HUDEP-2 (cell line): ENCODE measurements at regions not wholly inside any gene's neighbourhood (a gene's known extent, or its start where the extent isn't known, plus 50 kb on each side); places are given as distances from the start of the nearest gene placed in this dataset.
"Not testable (repeated sequence)": the region's sequence is repeated elsewhere in the genome, so short reads cannot be mapped to it uniquely, and the experiment has no call there.

Experiments
- DNase-seq, 76 experiments: peaks; one replicate each; lab custom pipeline; 2025; ENCODE audit not compliant: unreplicated experiment in 76 of 76; lab: John Stamatoyannopoulos, UW

DNA sequence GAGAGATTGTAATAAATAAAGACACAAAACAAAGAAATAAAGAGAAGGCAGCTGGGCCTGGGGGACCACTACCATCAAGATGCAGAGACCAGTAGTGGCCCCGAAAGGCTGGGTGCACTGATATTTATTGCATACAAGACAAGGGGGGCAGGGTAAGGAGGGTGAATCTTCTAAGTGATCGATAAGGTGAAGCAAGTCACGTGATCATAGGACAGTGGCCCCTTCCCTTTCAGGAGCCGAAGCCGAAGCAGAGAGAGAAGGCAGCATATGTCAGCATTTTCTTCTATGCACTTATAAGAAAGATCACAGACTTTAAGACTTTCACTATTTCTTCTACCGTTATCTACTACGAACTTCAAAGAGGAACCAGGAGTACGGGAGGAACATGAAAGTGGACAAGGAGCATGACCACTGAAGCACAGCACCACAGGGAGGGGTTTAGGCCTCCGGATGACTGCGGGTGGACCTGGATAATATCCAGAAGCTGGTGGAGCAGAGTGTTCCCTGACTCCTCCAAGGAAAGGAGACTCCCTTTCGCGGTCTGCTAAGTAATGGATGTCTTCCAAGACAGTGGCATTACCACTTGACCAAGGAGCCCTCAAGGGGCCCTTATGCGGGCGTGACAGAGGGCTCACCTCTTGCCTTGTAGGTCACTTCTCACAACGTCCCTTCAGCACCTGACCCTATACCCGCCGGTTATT lies 126.4 kb downstream of the RBM46 start:
- not testable (repeated sequence) for DNase-seq

DNA sequence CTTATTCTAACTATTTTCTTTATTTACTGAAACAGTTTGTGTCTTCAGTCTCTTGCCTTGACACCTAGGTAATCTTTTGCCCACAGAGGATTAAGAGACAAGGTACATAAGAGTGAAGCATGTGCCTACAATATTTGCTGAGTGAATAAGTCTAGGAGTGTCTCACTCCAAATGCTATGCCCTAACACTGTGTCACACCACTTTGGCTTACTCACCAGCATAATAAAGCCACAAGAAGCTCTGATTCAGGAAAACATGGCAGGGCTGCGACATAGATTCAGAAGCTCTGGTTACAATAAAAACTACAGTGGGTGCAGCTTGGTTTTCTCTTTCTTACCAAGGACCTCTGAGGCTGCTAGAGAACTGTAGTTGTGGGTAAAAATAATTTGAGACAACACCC lies 127.1 kb downstream of the RBM46 start:
- DNase-seq = no peak

DNA sequence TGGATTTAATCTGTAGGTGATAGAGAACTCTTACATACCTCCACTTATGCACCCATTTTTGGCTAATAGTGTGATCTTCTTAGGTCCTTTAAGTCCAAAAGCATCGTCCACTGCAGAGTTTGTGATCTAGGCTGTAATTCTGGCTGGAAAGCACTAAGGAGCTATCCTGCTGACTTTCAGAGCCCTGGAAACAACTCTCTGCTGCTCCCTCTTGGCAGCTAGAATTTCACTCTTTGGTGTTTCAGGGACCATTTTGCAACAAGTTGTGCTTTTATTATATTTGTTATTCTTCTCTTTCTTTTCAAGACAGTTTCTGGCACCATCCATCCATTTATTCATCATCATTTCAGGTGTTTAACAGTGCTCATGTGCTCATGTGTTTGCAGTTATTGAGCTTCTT lies 130.0 kb downstream of the RBM46 start:
- DNase-seq = peak in 1 of 76 experiments; percentile 4

DNA sequence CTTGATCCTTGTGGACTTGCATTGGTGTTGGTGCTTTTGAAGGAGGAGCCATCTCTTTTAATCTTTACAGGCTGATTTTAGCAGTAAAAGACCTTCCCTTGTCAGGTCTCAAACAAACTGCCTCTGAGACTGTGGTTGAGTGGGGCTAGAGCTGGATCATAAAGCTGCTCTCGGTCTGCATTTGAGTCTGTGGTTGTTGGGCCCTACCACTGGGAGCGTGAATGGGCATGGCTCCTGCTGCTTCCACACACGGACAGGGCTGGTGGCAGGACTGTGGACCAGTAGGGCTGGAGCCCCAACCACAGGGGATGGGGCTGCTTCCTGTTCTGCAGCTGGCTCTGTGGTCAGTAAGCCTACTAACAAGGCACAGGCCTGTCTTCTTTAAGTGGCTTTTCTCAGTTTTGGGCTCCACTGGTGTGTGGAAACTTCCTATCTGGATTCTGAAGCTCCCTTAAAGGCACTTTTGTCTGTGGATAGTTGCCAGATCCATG lies 130.6 kb downstream of the RBM46 start:
- no peak for DNase-seq

GRCh38 chr4:154916068-154916467 lies 135.0 kb downstream of the RBM46 start:
- DNase-seq = no peak

DNA sequence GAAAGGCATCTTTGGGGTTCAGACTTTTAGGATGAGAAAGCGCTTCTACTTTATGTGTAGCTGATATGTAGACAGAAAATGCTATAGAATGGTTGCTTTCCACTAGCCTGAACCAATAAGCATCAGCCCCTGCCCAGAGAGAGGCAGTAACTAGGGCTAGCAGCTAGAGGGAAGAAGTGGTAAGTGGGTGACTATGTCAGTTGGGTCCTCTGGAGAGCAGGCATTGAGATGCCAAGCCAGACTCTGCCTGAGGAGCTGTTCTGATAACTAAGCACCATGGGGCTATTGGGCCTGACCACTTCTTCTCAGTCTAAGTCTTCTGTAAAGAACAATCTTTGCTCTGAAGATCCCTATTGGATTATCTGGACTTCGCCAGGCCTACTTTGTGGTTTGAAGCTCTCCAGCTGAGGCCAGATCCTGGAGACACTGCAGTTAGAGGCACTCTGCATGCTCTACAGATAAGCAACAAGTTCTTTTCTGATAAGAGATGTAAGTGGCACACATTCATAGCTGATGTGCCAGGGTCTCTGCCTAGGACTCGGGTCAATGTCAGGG lies 146.1 kb downstream of the RBM46 start:
- DNase-seq = peak in 73 of 76 experiments; percentile 20 to 97 (median 76)

GRCh38 chr4:154928640-154929257 lies 147.7 kb downstream of the RBM46 start:
- DNase-seq = peak in 1 of 76 experiments; percentile 4

GRCh38 chr4:154936873-154937272 lies 155.8 kb downstream of the RBM46 start:
- DNase-seq = no peak

GRCh38 chr4:154939851-154940250 lies 158.8 kb downstream of the RBM46 start:
- no peak for DNase-seq

- DNase-seq = no peak
Observed at GRCh38 chr4:154942176-154942575, 161.1 kb downstream of the RBM46 start.

- DNase-seq = no peak
Observed at GRCh38 chr4:154944996-154945395, 163.9 kb downstream of the RBM46 start.

DNA sequence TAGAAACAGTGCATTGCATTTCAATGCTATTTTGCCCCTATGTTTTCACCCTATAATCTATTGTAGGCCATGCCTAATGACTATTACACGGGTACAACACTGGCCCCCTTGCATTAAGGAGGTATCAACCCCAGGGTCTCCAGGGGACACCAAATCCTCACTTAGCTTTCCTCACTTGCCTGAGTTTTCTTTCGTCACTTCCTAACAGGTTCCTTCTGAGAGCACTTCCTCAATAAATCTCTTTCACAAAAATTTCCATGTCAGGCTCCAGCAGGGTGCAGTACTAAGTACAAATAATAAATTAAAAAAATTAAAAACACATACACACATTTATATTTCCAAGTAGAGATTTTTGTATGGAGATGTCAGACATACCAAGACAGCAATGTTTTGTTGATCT lies 165.0 kb downstream of the RBM46 start:
- DNase-seq = no peak

GRCh38 chr4:154953691-154954090 lies 172.6 kb downstream of the RBM46 start:
- DNase-seq = no peak

- DNase-seq = no peak
Observed at GRCh38 chr4:154954117-154954516, 173.0 kb downstream of the RBM46 start.

DNA sequence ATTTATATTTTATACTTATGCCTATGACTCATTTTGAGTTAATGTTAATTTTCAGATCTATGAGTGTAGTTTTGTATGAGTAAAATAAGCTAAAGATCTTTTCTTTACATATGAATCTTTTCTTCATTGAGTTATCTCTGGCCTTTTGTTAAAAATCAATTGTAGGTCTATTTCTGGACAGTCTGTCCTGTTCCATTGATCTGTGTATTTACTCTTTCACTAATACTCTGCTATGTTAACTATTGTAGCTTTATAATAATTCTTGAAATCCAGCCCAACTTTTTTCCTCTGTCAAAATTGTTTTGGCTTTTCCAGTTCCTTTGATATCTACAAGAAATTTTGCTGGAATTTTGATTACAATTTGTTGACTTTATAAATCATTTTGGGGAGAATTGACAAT lies 177.0 kb downstream of the RBM46 start:
- DNase-seq = no peak

DNA sequence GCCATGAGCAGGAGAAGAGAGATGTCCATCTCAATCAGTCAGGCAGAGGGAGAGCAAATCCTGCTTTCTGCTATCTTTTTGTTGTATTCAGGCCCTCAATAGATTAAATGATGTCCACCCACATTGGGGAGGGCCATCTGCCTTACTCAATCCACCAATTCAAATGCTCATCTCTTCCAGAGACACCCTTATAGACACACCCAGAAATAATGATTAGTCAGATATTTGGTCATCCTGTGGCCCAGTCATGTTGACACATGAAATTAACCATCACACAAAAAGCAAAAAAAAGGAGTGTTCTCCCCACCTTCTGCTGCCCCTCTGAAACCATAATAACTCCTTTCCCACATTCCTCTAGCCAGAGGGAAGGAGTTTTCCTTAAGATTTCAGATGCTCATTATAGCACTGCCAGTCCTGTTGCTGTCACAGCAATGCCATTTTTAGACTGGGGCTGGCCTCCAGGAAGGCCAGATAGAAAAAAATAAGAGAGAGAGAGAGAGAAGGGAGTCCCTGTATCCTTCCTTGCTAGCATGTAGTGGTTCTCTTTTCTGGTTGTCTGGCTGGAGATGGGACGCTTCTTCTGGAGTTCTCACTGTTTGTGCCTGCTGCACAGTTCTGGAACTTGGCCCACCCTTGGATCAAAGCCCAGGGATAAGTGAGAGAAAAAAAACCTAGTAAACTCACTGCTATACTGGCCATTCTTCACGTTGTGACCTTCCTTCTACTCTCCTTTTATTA lies 177.7 kb downstream of the RBM46 start:
- peak in 20 of 76 experiments; percentile 3 to 39 (median 9) for DNase-seq

DNA sequence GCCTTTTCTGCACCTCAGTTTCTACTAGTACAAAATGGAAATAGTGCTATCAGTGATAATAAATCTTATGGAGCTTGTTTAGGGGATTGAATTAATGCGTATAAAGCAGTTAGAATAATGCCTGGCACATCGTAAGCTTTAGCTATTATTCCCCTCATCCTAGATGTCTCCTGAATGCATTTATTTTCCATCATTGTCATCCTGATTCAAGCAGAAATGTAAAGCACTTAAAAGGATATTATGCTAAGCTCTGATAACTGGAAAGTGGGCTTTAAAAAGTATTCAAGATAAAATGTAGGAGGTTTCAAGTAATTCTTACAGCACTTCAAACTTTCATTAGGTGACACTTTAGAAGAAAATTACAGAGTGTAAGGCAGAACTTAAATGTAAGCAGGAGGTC lies 178.7 kb downstream of the RBM46 start:
- no peak for DNase-seq

GRCh38 chr4:154960476-154960875 lies 179.4 kb downstream of the RBM46 start:
- DNase-seq = peak in 1 of 76 experiments; percentile 5

DNA sequence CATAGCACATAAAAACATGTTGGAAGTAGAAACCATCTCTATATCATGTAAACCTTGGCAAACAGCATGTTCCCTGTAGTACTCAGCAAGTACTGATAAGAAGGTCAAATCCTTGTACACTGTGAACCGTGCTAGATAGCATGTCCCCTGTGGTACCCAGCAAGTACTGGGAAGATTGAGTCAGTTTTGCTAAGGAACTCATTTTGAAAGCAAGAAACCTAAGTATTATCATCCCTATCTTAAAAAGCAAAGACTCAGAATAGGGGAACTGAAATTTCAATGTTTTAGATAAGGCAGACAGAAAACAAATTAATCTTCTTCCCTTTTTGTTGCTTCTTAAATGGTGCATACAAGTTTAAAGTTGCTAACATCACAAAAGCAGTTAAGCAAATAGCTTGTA lies 180.2 kb downstream of the RBM46 start:
- peak in 38 of 76 experiments; percentile 0 to 78 (median 20) for DNase-seq

DNA sequence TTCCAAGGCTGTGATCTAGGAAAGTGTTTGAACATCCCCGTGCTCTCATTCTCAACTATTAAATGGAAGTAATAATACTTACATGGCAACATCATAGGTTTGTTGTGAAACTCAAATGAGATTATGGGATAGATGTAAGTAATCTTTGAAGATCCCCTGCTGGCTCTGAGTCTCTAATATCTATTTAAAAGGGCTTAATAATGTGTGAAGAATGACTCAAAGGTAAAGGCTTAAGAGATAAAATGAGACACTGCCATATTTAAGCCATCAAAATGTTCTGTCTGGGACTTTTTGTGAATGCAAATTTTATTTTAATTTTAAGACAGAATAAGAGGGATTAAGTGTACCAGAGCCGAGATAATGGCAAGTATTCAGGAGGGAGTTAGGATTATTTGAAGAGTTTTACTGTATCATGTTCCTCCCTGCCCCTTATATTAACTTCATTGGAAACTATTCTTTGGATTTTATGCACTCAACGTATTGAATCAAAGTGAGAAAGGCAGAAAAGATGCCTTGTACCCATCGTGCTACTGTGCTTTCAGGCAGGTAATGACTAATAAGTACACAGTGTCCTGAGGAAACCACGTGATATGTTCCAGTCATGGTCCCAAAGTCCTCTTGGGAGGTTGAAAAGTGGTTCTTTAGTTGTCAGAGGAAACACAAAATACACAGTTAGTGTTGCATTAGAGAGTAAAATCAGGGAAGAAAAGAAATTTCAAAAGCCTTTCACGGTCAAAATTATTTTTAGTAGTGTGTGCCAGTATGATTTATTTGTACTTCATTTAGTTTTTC lies 192.4 kb downstream of the RBM46 start:
- no peak for DNase-seq
